ENCODE measurements at regions not wholly inside any gene's neighbourhood (a gene's known extent, or its start where the extent isn't known, plus 50 kb on each side); places are given as distances from the start of the nearest gene placed in this dataset.

- Histone ChIP-seq H3K4me1 (ENCODE audit: control insufficient read depth, low read depth, low read length) (no peaks in the 10 kb centered on the region), H3K36me3 (ENCODE audit: control insufficient read depth, insufficient read depth, low read length) (no peaks in the 10 kb centered on the region), H3K4me3 (ENCODE audit: low read length) (no peak overlapping the region), H2AK5ac (ENCODE audit: low read length) (no peak overlapping the region), H4K8ac (ENCODE audit: low read depth, low read length) (no peak overlapping the region), H3K79me1 (ENCODE audit: low read length) (no peaks in the 10 kb centered on the region), H2BK15ac (replicated peaks; ENCODE audit: low read depth) (no peak overlapping the region), H3K79me2 (ENCODE audit: control insufficient read depth, insufficient read depth, low read length) (no peaks in the 10 kb centered on the region), H3K18ac (ENCODE audit: low read length) (no peak overlapping the region), H2BK5ac (ENCODE audit: low read length) (no peak overlapping the region), H3K27me3 (ENCODE audit: insufficient read depth, low read length, poor library complexity) (no peaks in the 10 kb centered on the region), H3K27ac (ENCODE audit: low read depth, low read length) (no peak overlapping the region), H3K9ac (ENCODE audit: low read length) (no peak overlapping the region), H3K4me2 (ENCODE audit: low read length) (no peak overlapping the region), H3K56ac (ENCODE audit: low read length) (no peak overlapping the region), H3K23ac (ENCODE audit: low read length) (no peak overlapping the region), H2BK120ac (ENCODE audit: low read depth, low read length) (no peak overlapping the region), H4K5ac (ENCODE audit: low read length) (no peak overlapping the region), H3K4ac (ENCODE audit: low read depth, low read length) (no peak overlapping the region)
- no CpG with 5 or more reads among the region's 3 CpGs for WGBS (ENCODE audit: extremely low coverage, insufficient coverage, low lambda C conversion rate)
- no peak for DNase-seq
Observed at GRCh38 chr2:166661824-166662223, 167.8 kb upstream of the SCN7A start.

GRCh38 chr2:166661391-166661790, 167.3 kb upstream of the SCN7A start:
- Histone ChIP-seq H3K4me3 (ENCODE audit: low read length) (no peak overlapping the region), H3K56ac (ENCODE audit: low read length) (no peak overlapping the region), H3K4me2 (ENCODE audit: low read length) (no peak overlapping the region), H4K5ac (ENCODE audit: low read length) (no peak overlapping the region), H3K18ac (ENCODE audit: low read length) (no peak overlapping the region), H3K79me2 (ENCODE audit: control insufficient read depth, insufficient read depth, low read length) (no peaks in the 10 kb centered on the region), H3K9ac (ENCODE audit: low read length) (no peak overlapping the region), H2BK120ac (ENCODE audit: low read depth, low read length) (no peak overlapping the region), H3K27ac (ENCODE audit: low read depth, low read length) (no peak overlapping the region), H4K8ac (ENCODE audit: low read depth, low read length) (no peak overlapping the region), H2AK5ac (ENCODE audit: low read length) (no peak overlapping the region), H3K4ac (ENCODE audit: low read depth, low read length) (no peak overlapping the region), H3K27me3 (ENCODE audit: insufficient read depth, low read length, poor library complexity) (no peaks in the 10 kb centered on the region), H3K36me3 (ENCODE audit: control insufficient read depth, insufficient read depth, low read length) (no peaks in the 10 kb centered on the region), H2BK15ac (replicated peaks; ENCODE audit: low read depth) (no peak overlapping the region), H2BK5ac (ENCODE audit: low read length) (no peak overlapping the region), H3K79me1 (ENCODE audit: low read length) (no peaks in the 10 kb centered on the region), H3K4me1 (ENCODE audit: control insufficient read depth, low read depth, low read length) (no peaks in the 10 kb centered on the region), H3K23ac (ENCODE audit: low read length) (no peak overlapping the region)
- no CpG with 5 or more reads among the region's 2 CpGs for WGBS (ENCODE audit: extremely low coverage, insufficient coverage, low lambda C conversion rate)
- no peak for DNase-seq

GRCh38 chr2:166658901-166659300, 164.9 kb upstream of the SCN7A start:
- H3K4me2 ChIP-seq (ENCODE audit: low read length): no peak overlapping the region
- whole genome bisulfite sequencing (ENCODE audit: extremely low coverage, insufficient coverage, low lambda C conversion rate): no CpG with 5 or more reads among the region's 1 CpG
- no peak overlapping the region for H2BK120ac ChIP-seq (ENCODE audit: low read depth, low read length)
- H3K23ac ChIP-seq (ENCODE audit: low read length): no peak overlapping the region
- no peak overlapping the region for H2BK15ac ChIP-seq (replicated peaks; ENCODE audit: low read depth)
- H3K56ac ChIP-seq (ENCODE audit: low read length): no peak overlapping the region
- H3K4me3 ChIP-seq (ENCODE audit: low read length): no peak overlapping the region
- DNase-seq: no peak
- no peaks in the 10 kb centered on the region for H3K4me1 ChIP-seq (ENCODE audit: control insufficient read depth, low read depth, low read length)
- no peak overlapping the region for H4K5ac ChIP-seq (ENCODE audit: low read length)
- no peak overlapping the region for H2BK5ac ChIP-seq (ENCODE audit: low read length)
- no peak overlapping the region for H3K18ac ChIP-seq (ENCODE audit: low read length)
- H3K27ac ChIP-seq (ENCODE audit: low read depth, low read length): no peak overlapping the region
- H2AK5ac ChIP-seq (ENCODE audit: low read length): no peak overlapping the region
- H3K27me3 ChIP-seq (ENCODE audit: insufficient read depth, low read length, poor library complexity): no peaks in the 10 kb centered on the region
- no peak overlapping the region for H4K8ac ChIP-seq (ENCODE audit: low read depth, low read length)
- H3K79me2 ChIP-seq (ENCODE audit: control insufficient read depth, insufficient read depth, low read length): no peaks in the 10 kb centered on the region
- no peaks in the 10 kb centered on the region for H3K36me3 ChIP-seq (ENCODE audit: control insufficient read depth, insufficient read depth, low read length)
- no peak overlapping the region for H3K4ac ChIP-seq (ENCODE audit: low read depth, low read length)
- no peak overlapping the region for H3K9ac ChIP-seq (ENCODE audit: low read length)
- H3K79me1 ChIP-seq (ENCODE audit: low read length): no peaks in the 10 kb centered on the region

- no peak overlapping the region for H2BK5ac ChIP-seq (ENCODE audit: low read length)
- no CpG with 5 or more reads among the region's 4 CpGs for WGBS (ENCODE audit: extremely low coverage, insufficient coverage, low lambda C conversion rate)
- no peaks in the 10 kb centered on the region for H3K79me1 ChIP-seq (ENCODE audit: low read length)
- H3K36me3 ChIP-seq (ENCODE audit: control insufficient read depth, insufficient read depth, low read length): no peaks in the 10 kb centered on the region
- no peaks in the 10 kb centered on the region for H3K27me3 ChIP-seq (ENCODE audit: insufficient read depth, low read length, poor library complexity)
- no peak overlapping the region for H4K5ac ChIP-seq (ENCODE audit: low read length)
- no peak overlapping the region for H3K4ac ChIP-seq (ENCODE audit: low read depth, low read length)
- no peak overlapping the region for H3K4me2 ChIP-seq (ENCODE audit: low read length)
- H3K56ac ChIP-seq (ENCODE audit: low read length): no peak overlapping the region
- no peaks in the 10 kb centered on the region for H3K4me1 ChIP-seq (ENCODE audit: control insufficient read depth, low read depth, low read length)
- no peak for DNase-seq
- no peak overlapping the region for H2AK5ac ChIP-seq (ENCODE audit: low read length)
- H2BK120ac ChIP-seq (ENCODE audit: low read depth, low read length): no peak overlapping the region
- no peak overlapping the region for H3K4me3 ChIP-seq (ENCODE audit: low read length)
- no peak overlapping the region for H4K8ac ChIP-seq (ENCODE audit: low read depth, low read length)
- H2BK15ac ChIP-seq (replicated peaks; ENCODE audit: low read depth): no peak overlapping the region
- no peak overlapping the region for H3K27ac ChIP-seq (ENCODE audit: low read depth, low read length)
- H3K18ac ChIP-seq (ENCODE audit: low read length): no peak overlapping the region
- H3K79me2 ChIP-seq (ENCODE audit: control insufficient read depth, insufficient read depth, low read length): no peaks in the 10 kb centered on the region
- H3K23ac ChIP-seq (ENCODE audit: low read length): no peak overlapping the region
- no peak overlapping the region for H3K9ac ChIP-seq (ENCODE audit: low read length)
Observed at GRCh38 chr2:166653185-166653813, 159.2 kb upstream of the SCN7A start.

- Histone ChIP-seq H3K4ac (ENCODE audit: low read depth, low read length) (no peak overlapping the region), H4K5ac (ENCODE audit: low read length) (no peak overlapping the region), H3K56ac (ENCODE audit: low read length) (no peak overlapping the region), H3K4me3 (ENCODE audit: low read length) (no peak overlapping the region), H3K18ac (ENCODE audit: low read length) (no peak overlapping the region), H2AK5ac (ENCODE audit: low read length) (no peak overlapping the region), H3K27ac (ENCODE audit: low read depth, low read length) (no peak overlapping the region), H3K79me2 (ENCODE audit: control insufficient read depth, insufficient read depth, low read length) (no peaks in the 10 kb centered on the region), H3K79me1 (ENCODE audit: low read length) (no peaks in the 10 kb centered on the region), H4K8ac (ENCODE audit: low read depth, low read length) (no peak overlapping the region), H2BK120ac (ENCODE audit: low read depth, low read length) (no peak overlapping the region), H3K36me3 (ENCODE audit: control insufficient read depth, insufficient read depth, low read length) (no peaks in the 10 kb centered on the region), H3K23ac (ENCODE audit: low read length) (no peak overlapping the region), H2BK5ac (ENCODE audit: low read length) (no peak overlapping the region), H3K4me2 (ENCODE audit: low read length) (no peak overlapping the region), H3K4me1 (ENCODE audit: control insufficient read depth, low read depth, low read length) (no peaks in the 10 kb centered on the region), H2BK15ac (replicated peaks; ENCODE audit: low read depth) (no peak overlapping the region), H3K9ac (ENCODE audit: low read length) (no peak overlapping the region), H3K27me3 (ENCODE audit: insufficient read depth, low read length, poor library complexity) (no peaks in the 10 kb centered on the region)
- DNase-seq: peak; percentile 41
Observed at GRCh38 chr2:166651991-166652390, 157.9 kb upstream of the SCN7A start.

GRCh38 chr2:166651080-166651675, 157.1 kb upstream of the SCN7A start:
- whole genome bisulfite sequencing (ENCODE audit: extremely low coverage, insufficient coverage, low lambda C conversion rate): no CpG with 5 or more reads among the region's 4 CpGs
- DNase-seq: peak; percentile 35
- Histone ChIP-seq H4K5ac (ENCODE audit: low read length) (no peak overlapping the region), H3K79me2 (ENCODE audit: control insufficient read depth, insufficient read depth, low read length) (no peaks in the 10 kb centered on the region), H3K4me3 (ENCODE audit: low read length) (no peak overlapping the region), H3K18ac (ENCODE audit: low read length) (no peak overlapping the region), H3K79me1 (ENCODE audit: low read length) (no peaks in the 10 kb centered on the region), H3K9ac (ENCODE audit: low read length) (no peak overlapping the region), H3K36me3 (ENCODE audit: control insufficient read depth, insufficient read depth, low read length) (no peaks in the 10 kb centered on the region), H3K4me1 (ENCODE audit: control insufficient read depth, low read depth, low read length) (no peaks in the 10 kb centered on the region), H3K56ac (ENCODE audit: low read length) (no peak overlapping the region), H3K27me3 (ENCODE audit: insufficient read depth, low read length, poor library complexity) (no peaks in the 10 kb centered on the region), H3K4me2 (ENCODE audit: low read length) (no peak overlapping the region), H4K8ac (ENCODE audit: low read depth, low read length) (no peak overlapping the region), H3K27ac (ENCODE audit: low read depth, low read length) (no peak overlapping the region), H3K23ac (ENCODE audit: low read length) (no peak overlapping the region), H2BK5ac (ENCODE audit: low read length) (no peak overlapping the region), H2AK5ac (ENCODE audit: low read length) (no peak overlapping the region), H2BK120ac (ENCODE audit: low read depth, low read length) (no peak overlapping the region), H2BK15ac (replicated peaks; ENCODE audit: low read depth) (no peak overlapping the region), H3K4ac (ENCODE audit: low read depth, low read length) (no peak overlapping the region)
